IPS-NIHi7 (cell line): ENCODE measurements at regions not wholly inside any gene's neighbourhood (a gene's known extent, or its start where the extent isn't known, plus 50 kb on each side); places are given as distances from the start of the nearest gene placed in this dataset.

Source experiments
- DNase-seq: peaks from one replicate; pipeline ENCODE4 v3.0.0; 2012; ENCODE audit warnings: mixed read lengths; ENCODE audit errors: extremely low spot score

DNA sequence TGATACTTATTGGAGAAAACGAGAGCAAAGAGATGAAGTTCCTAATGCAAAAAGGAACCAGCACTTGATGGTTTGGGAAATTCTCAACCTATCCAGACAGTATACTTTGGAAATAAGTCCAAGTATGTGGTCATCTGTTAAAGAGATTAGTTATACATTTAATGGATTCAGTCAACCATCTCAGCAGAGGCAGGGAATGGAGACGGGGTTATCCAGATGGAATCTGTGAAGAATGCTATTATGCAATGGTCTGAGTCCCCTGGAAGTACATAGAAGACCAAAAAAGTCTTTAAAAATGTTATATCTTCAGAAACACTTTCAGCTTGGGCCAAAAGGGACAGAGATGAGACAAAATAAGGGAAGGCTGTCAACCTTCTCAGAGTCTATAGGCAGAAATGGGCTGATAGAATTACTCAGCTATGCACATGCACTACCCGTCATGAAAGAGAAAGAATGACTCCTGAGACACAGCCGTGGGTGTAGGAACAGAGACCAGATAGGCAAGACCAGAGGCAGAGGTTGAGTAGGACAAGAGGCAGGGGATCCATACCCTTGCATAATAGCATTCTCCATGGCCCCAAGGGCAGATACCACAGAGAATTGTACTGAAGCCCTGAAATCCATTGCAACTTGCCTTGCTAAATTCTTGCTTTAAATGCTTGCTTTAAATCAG, 738.8 kb upstream of the POT1 start:
- DNase-seq, result no peak

DNA sequence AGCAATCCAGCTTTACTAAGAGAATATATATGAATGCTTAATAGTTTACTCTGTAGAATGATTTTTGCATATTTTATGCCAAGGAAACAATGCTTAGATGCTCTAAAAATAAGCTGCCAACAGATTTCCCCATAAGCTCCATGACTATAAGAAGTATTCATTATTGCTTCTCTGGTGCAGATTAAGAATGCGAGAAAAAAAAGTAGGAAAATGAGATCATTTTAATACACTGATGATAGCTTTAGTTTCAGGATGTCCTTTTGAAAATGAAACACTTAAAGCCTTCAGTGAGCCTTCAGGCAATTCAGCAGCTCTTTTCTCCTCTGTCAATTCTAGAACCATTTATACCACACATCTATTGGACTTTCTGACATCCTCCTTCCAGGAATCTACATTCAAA, 735.0 kb upstream of the POT1 start:
- no peak for DNase-seq

DNA sequence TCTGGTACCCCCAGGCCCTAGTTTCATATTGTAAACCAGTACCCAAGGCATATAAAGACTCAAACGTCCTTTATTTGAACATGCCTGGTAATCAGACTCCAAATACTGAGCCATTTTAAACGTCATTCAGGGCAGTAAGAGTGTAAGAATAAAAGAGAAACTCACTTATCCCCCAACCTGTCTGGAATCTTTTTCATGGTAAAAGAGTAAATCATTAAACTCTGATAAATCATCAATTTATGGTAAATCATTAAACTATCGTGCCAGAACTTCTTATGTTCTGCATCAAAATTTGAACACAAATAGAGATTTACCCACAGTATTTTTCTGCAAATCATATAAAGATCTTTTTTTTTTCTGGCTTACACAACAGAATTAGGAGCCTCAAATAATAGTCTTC, 734.3 kb upstream of the POT1 start:
- no peak for DNase-seq

DNA sequence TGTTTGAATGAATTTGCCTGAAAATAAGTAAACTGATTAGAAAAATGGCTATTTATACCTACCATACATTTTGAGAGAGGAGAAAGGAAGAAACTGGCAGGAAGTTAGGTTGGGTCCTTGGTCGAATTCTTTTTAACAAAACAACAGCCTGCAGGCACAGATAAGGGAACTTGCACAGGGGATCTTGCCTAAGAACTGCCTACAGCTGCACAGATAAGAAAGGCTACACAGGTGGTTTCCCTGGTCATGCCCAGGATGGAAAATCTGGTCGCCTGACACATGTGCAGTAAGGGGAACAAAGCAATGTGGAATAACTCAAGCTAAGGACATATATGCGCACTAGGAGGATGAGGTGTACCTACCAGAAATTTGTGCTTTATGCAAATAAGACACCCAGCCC, 732.1 kb upstream of the POT1 start:
- no peak for DNase-seq

DNA sequence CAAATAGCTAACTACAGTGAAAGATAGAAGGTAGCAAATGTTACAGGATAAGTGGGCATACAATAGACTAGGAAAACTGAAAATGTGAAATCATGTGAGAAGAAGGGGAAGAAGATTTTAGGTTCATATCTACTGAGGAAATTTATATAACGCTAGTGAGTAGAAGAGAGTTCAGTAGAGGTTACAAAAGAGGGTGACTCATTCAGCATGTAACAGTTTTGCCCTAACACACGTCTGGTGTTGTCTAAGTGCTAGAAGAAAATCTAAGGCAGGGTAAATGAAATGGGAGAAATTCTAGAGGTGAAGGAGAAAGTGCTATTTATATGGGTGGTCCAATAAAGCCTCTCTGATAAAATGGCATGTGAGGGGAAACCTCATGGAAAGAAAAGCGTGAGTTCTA, 731.4 kb upstream of the POT1 start:
- DNase-seq, result no peak

DNA sequence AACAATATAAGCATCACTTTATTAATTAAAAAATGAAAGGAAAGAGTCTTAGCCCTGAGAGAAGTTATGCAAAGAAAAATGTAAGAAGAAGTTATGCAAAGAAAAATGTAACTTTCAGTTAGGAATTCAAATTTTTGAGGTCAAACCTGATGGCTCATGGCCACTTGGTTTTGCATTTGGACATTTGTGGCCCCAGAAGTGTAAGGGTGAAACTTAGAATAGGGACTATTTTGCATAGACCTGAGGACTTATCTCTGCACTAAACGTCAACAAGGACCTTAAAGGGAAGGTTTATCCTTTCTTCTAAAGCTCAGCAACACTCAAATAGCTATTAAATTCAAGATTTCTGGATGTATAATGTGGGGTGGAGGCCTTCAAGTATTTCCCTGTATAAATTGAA, 724.5 kb upstream of the POT1 start:
- no peak for DNase-seq

DNA sequence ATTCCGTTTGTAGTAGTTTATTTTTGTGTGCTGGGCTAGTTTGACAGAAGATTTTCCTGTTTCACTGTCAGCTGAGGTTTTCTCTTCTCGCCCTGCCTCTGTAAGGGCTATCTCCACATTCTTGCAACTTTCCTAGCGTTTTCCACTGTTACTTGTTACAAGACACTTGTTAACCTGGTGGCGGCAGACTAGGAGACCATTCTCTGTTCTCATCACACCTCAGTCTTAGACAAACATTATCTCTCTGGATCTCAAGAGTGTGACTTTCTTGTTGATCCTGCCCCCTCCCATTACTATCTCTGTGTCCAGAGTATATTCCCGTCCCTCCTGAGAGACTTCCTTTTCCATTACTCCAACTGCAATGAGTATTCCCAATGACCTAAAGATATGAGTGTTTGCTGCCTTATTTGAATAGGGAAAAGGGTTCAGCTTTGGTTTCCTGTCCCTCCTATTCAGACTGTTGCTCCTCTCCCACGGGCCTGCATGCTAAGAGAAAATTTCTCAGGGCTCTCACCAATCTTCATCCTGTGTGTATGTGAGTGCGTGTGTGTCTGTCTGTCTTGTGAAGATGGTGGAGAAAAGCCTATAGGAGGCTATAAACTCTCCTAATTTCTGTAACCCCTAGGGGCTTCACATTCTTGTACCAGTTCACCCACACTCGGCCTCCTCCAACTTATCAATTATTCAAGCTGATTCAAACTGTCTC, 722.4 kb upstream of the POT1 start:
- peak; percentile 16 for DNase-seq

DNA sequence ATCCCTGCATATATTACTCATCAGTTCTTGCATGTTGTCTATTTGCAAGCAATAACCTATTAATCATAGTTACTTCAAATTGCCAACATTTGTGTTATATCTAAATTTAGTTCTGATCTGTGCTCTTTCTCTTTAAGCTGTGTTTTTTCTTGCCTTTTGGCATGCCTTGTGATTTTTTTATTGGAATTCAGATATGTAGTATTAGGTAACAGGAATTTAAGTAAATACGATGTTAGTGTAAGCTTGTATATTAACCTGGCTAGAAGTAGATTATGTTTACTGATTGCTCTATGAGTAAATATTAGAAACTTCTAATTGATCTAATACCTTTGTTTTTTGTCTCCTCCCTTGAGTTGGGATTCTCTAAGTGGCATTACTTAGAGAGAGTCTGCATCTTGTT, 718.9 kb upstream of the POT1 start:
- DNase-seq, result no peak

DNA sequence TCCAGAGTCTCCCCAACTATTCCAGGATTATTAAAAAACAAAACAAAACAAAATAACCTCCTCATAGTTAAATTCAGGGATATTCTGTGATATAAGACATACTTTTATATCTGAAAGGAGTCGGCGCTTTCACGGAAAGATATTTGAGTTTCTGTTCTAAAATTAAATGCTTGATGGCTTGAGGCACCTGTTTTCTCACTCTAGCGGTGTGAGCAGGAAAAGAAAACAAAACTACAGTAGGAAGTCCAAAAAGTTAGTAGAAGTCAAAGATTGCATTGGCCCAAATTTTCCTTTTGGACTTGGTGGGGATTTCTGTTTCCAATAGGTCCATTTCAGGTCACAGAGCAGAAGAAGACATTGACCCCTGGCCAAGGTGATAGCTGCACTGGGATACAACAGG, 716.1 kb upstream of the POT1 start:
- no peak for DNase-seq

DNA sequence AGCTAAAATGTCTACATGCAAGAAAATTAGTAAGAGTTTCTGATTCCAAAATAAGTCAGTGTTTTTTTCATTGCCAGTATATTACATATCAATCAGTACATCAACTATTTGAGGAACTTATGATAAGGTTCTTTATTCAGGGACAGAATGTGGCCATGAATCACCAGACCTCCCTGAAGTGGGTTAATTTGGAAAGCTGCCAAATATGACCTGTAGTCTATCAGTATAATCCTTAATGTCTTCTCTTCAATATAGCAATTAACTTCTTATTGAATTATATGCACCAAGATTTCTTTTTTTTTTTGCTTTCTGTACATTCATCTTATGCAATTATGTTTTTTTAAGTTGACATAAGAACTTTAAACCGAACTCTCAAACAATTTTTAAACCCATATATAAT, 714.5 kb upstream of the POT1 start:
- no peak for DNase-seq

DNA sequence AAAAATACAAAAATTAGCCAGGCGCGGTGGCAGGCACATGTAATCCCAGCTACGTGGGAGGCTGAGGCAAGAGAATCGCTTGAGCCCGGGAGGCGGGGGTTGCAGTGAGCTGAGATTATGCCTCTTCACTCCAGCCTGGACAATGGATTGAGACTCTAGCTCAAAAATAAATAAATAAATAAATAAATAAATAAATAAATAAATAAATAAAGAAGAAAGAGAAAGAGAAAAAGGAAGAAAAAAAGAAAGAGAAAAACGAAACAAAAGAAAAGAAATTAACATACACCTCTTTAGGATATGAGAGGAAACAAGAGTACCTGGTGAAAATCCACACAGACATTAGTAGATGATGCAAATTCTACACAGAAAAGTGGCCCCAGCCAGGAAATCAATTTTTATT, 713.7 kb upstream of the POT1 start:
- no peak for DNase-seq

DNA sequence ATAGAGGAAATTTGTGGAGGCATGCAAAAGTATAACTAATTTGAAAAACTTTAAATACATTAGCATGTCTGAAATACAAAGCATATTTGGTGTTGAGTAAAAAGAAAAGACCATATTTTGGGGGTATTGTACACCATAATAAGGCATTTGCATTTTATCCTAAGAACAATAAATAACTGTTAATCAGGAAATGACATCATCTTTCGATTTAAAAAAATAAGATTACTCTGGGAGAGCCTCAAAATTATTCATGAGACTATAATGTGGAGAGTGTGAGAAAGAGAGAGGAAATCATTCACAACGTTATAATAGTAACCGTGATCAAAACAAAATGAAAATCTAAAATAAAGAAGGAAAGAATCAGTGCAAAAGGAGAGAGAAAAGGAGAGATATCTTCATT, 712.3 kb upstream of the POT1 start:
- no peak for DNase-seq

DNA sequence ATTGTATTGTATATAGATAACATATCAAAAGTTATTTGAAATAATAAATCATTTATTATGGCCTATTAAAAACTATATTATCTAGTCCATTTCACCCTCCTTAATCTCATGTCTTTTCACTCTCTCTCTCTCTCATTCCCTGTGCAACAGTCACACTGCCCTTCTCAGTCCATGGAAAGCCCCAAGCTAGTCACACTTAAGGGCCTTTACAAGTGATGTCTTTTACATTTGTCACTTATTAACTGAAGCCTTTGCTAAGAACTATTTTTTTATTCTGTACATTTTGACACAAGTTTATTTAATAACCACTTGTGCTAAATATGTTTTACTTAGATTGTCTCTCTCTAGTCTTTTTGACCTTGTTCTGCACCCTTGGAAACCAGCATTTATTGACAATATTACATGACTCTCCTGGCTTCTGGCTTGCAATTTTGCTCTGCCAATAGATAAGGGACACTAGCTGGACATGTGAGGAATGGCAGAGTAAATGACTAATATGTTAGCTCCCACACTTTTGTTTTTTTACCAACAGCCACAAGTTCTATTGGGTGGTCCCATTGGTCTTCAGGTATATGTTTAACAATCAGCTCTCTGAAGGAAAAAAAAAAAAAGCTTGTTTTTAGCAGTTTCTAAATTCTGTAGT, 706.8 kb upstream of the POT1 start:
- no peak for DNase-seq

DNA sequence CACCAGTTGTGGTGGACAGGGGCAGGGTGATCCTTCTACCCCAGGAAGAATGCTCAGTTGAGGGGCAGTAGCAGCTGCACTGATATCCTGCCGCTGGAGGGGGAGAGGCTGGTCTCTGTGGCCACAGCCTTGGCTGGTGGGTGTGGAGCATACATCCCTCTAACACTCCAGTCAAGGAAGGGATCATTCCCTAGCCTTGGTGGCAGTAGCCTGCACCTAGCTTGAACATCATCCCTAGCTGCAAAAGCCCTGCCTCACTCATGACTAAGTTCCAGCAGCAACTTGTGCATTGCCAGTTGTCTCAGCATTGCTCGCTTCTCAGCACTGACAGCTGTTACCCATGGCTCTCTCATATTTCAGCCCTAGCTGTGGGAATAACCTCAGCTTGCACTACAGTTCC, 688.9 kb upstream of the POT1 start:
- DNase-seq, result no peak

DNA sequence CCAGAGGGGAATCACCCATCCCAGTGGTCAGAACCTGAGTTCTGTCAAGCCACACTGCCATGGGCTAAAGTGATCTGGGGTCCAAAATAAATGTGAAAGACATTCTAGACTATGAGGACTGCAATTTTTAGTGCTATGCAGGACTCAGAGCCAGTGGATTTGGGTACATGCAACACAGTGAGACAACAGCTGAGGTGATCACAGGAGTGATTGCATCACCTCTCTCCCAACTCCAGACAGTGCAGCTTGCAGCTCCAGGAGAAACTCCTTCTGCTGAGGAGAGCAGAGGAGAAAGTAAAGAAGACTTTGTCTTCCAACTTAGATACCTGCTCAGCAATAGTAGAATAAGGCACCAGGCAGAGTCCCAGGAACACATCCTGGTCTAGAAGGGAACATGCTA, 682.0 kb upstream of the POT1 start:
- DNase-seq, result no peak

DNA sequence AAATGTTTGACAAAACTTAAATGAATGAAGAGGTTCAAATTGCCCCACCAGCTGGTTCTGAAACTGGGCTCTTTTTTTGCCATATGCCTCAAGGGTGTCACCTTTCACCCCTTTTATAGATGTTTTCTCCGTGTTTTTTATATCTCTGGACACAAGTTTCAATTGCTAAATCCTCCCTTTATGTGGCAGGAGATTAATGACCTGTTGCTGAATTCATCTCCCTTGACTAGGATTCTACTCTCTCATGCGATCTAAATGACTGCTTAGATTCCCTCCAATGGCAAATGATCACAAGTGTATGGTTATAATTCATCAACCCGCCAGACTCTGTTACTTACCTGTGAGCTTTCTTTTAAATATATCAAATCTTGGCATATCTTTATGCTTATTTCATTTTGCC, 677.0 kb upstream of the POT1 start:
- DNase-seq, result no peak

DNA sequence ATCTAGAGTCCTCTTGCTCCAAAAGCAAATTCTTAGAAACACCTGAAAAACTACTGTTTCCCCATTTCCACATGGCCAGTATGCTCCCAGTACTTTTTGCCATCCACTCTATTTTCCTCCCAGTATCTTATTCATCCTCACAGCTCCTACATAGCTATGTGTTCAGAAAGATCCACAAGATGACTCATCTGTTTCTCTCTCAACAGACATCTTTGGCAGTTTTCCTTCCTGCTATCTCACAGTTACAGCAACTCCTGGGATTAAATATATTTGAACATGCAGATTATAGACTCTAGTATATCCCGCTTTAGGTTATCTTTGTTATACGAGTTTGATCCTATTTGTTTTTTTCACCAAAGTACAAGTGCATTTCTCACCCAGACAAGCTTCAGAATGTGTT, 675.6 kb upstream of the POT1 start:
- peak; percentile 12 for DNase-seq

DNA sequence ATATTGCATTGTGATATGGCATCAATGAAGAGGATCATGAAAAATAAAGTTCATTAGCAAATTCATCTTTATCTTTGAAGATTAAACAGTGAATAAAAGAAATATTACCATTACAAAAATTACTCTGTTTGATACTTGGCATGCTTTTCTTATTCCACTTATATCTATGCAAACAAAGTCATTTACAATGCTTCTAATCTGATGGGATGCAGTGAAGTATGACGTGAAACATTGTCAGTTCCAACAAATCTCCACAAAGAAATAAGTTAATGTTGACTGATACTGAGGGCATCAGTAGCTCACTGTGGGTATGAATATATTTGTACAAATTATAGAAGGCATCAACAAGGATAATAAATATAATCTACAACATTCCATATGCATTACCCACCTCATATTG, 672.8 kb upstream of the POT1 start:
- no peak for DNase-seq

DNA sequence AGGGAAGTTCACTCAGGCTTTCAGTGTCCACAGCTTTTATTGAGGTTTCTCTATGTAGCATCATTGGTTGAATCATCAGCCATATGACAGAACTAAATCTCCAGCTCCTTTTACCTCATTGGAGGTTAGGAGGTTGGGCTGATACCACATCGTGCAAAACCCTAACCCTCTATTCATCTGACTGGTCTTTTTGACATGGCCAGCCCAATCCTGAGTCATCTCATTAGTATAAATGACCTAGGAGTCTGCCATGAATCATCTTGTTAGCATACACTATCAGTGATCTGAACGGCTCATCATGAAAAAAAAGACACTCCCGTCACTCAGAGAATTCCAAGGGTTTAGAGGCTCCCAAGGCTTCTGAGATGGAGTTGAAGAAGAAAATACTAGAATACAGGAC, 669.8 kb upstream of the POT1 start:
- DNase-seq, result no peak

DNA sequence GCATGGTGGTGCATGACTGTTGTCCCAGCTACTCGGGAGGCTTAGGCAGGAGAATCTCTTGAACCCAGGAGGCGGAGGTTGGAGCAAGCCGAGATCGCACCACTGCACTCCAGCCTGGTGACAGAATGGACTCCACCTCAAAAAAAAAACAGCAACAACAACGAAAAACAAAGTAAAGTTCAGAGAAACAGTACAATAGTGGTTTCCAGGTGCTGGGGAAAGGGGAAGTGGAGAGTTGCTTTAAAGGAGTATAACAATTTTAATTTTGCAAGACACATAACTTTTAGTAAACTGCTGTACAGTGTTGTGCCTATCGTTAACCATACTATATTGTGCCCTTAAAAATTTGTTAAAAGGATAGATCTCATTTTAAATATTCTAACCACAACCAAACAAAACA, 662.7 kb upstream of the POT1 start:
- no peak for DNase-seq

DNA sequence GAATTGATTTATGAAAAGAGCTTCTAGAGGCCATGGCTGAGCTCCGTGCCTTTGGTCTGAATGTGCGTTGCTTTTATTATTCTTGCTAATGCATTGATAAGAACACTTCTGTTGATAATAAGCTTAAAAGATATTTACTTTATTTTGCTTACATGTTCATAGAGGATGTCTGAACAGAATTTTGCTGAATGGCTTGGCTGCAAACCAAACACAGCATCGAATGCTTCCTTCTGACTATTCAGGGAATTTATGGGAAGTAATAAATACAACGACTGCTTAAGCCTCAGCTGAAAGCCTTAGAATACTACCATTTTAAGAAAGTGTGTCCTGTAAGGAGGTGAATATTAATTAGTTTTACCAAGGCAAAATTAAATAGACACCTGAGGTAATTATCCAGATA, 643.5 kb upstream of the POT1 start:
- DNase-seq, result no peak

DNA sequence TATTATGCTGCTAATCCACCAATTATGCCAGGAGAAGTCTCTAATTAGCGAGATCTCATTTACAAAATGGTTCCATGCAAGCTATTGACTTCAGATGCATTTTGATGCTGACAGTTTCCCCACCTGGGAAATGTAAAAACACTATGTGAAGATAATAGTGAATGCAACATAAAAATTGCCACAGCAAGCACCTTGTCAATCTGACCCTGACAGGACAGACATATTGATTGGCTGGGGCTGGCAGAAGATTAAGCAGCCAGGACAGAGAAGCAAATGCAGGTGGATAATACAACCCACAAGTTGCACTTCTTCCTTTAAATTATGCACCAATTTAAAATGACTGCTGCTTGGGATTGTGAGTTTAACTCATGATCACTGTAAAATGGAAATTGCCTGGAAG, 642.8 kb upstream of the POT1 start:
- DNase-seq, result no peak

DNA sequence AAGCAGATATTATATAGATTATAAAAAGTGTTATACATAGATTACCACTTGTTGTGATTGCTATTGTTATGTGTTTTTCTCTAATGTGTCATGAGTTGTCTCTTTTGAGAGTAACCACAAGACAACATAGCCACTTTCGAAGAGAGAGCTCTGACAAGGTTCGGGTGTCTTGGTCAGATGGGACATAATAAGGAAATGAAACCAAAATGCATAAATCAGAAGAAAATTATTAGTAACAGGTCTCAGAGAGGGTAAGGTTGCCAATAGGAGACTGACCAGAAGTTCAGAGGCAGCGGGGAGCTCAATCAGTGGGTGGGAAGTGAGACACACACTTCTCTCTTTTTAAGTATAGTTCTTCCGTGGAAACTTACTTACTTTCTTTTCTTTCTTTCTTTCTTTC, 639.2 kb upstream of the POT1 start:
- DNase-seq, result no peak

DNA sequence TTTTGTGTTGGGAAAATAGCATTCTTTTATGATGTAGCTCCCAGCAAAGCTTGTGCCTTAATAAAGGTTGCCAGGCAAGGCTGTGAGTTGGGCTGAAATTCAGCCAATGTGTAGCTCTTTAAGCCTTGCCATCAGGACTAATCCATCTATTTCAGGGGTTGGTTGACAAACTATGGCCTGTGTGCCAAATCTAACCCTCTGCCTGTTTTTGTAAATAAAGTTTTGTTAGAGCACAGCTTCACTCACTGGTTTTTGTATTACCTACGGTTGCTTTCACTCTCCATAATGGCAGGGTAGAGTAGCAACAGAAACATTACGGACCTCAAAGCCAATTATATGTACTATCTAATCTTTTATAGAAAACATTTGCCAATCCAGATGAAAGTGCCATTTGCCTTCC, 638.1 kb upstream of the POT1 start:
- DNase-seq, result no peak
